ENCODE measurements at regions not wholly inside any gene's neighbourhood (a gene's known extent, or its start where the extent isn't known, plus 50 kb on each side); places are given as distances from the start of the nearest gene placed in this dataset.
"Not testable (repeated sequence)": the region's sequence is repeated elsewhere in the genome, so short reads cannot be mapped to it uniquely, and the experiment has no call there.

- H3K4me3 Mint-ChIP-seq (ENCODE audit: unreplicated experiment) = no peak overlapping the region
- Histone ChIP-seq H4K20me1 (ENCODE audit: insufficient read depth, low read length) (no peaks in the 10 kb centered on the region), H3K27me3 (ENCODE audit: insufficient read depth, low read length) (no peaks in the 10 kb centered on the region), H3K36me3 (ENCODE audit: insufficient read depth, low read length) (no peaks in the 10 kb centered on the region), H3K4me3 (ENCODE audit: insufficient read depth, low read depth, low read length) (no peak overlapping the region), H3K9me3 (ENCODE audit: insufficient read depth, low read depth, low read length) (no peaks in the 10 kb centered on the region), H2AFZ (ENCODE audit: low read depth, low read length) (no peak overlapping the region), H3K79me2 (ENCODE audit: insufficient read depth, low read length) (no peaks in the 10 kb centered on the region), H3K27ac (ENCODE audit: low read depth, low read length) (no peak overlapping the region), H3K9ac (ENCODE audit: low read length) (no peak overlapping the region), H3K4me1 (ENCODE audit: insufficient read depth, low read length) (no peaks in the 10 kb centered on the region), H3K4me2 (ENCODE audit: low read length) (no peak overlapping the region)
- TF ChIP-seq EZH2 (IDR thresholded peaks at IDR 0.05; ENCODE audit: insufficient read depth, low read length) (no peak), CTCF (IDR thresholded peaks at IDR 0.05; ENCODE audit: insufficient read depth, low read depth, low read length) (no peak)
- peaks cover 11% of the 10 kb centered on the region for H3K27me3 Mint-ChIP-seq (ENCODE audit: low read depth, unreplicated experiment)
- DNase-seq (ENCODE audit: low read depth) (no peak), FAIRE-seq (no peak)
- H3K36me3 Mint-ChIP-seq (ENCODE audit: low read depth, unreplicated experiment) = no peaks in the 10 kb centered on the region
- H3K27ac Mint-ChIP-seq (ENCODE audit: unreplicated experiment) = no peak overlapping the region
- H3K4me1 Mint-ChIP-seq (ENCODE audit: low read depth, unreplicated experiment) = no peaks in the 10 kb centered on the region
- peaks cover 2% of the 10 kb centered on the region for H3K9me3 Mint-ChIP-seq (ENCODE audit: unreplicated experiment)
Observed at GRCh38 chr16:88202207-88202745, 180.5 kb upstream of the ZNF469 start.

- not testable (repeated sequence) for H4K20me1 ChIP-seq (ENCODE audit: insufficient read depth, low read length); H3K9me3 Mint-ChIP-seq (ENCODE audit: unreplicated experiment); H3K4me2 ChIP-seq (ENCODE audit: low read length); DNase-seq (ENCODE audit: low read depth); H3K27me3 ChIP-seq (ENCODE audit: insufficient read depth, low read length); H3K36me3 ChIP-seq (ENCODE audit: insufficient read depth, low read length); H3K79me2 ChIP-seq (ENCODE audit: insufficient read depth, low read length); FAIRE-seq; H3K4me1 ChIP-seq (ENCODE audit: insufficient read depth, low read length); H3K36me3 Mint-ChIP-seq (ENCODE audit: low read depth, unreplicated experiment); H3K4me3 ChIP-seq (ENCODE audit: insufficient read depth, low read depth, low read length); H3K27ac ChIP-seq (ENCODE audit: low read depth, low read length); H2AFZ ChIP-seq (ENCODE audit: low read depth, low read length); H3K9ac ChIP-seq (ENCODE audit: low read length); H3K9me3 ChIP-seq (ENCODE audit: insufficient read depth, low read depth, low read length); H3K4me3 Mint-ChIP-seq (ENCODE audit: unreplicated experiment); H3K27ac Mint-ChIP-seq (ENCODE audit: unreplicated experiment); H3K4me1 Mint-ChIP-seq (ENCODE audit: low read depth, unreplicated experiment)
- H3K27me3 Mint-ChIP-seq (ENCODE audit: low read depth, unreplicated experiment) = peaks cover 13% of the 10 kb centered on the region
Observed at GRCh38 chr16:88202856-88203681, 179.7 kb upstream of the ZNF469 start.

GRCh38 chr16:88204131-88205110 is 178.3 kb upstream of the ZNF469 start:
- not testable (repeated sequence) for H3K79me2 ChIP-seq (ENCODE audit: insufficient read depth, low read length); H3K27me3 Mint-ChIP-seq (ENCODE audit: low read depth, unreplicated experiment); FAIRE-seq; H3K9me3 Mint-ChIP-seq (ENCODE audit: unreplicated experiment); H3K4me3 Mint-ChIP-seq (ENCODE audit: unreplicated experiment); H3K36me3 Mint-ChIP-seq (ENCODE audit: low read depth, unreplicated experiment); H3K4me1 ChIP-seq (ENCODE audit: insufficient read depth, low read length); H3K27ac Mint-ChIP-seq (ENCODE audit: unreplicated experiment); H3K4me1 Mint-ChIP-seq (ENCODE audit: low read depth, unreplicated experiment); H3K27ac ChIP-seq (ENCODE audit: low read depth, low read length); H3K4me3 ChIP-seq (ENCODE audit: insufficient read depth, low read depth, low read length); H3K36me3 ChIP-seq (ENCODE audit: insufficient read depth, low read length); DNase-seq (ENCODE audit: low read depth); H3K9ac ChIP-seq (ENCODE audit: low read length); H3K9me3 ChIP-seq (ENCODE audit: insufficient read depth, low read depth, low read length); H3K4me2 ChIP-seq (ENCODE audit: low read length); H2AFZ ChIP-seq (ENCODE audit: low read depth, low read length); H3K27me3 ChIP-seq (ENCODE audit: insufficient read depth, low read length); H4K20me1 ChIP-seq (ENCODE audit: insufficient read depth, low read length)

GRCh38 chr16:88205482-88205881 is 177.3 kb upstream of the ZNF469 start:
- not testable (repeated sequence) for H3K4me1 ChIP-seq (ENCODE audit: insufficient read depth, low read length); H3K27ac ChIP-seq (ENCODE audit: low read depth, low read length); H3K36me3 Mint-ChIP-seq (ENCODE audit: low read depth, unreplicated experiment); H3K27me3 Mint-ChIP-seq (ENCODE audit: low read depth, unreplicated experiment); H3K9me3 ChIP-seq (ENCODE audit: insufficient read depth, low read depth, low read length); FAIRE-seq; H3K27ac Mint-ChIP-seq (ENCODE audit: unreplicated experiment); DNase-seq (ENCODE audit: low read depth); H3K79me2 ChIP-seq (ENCODE audit: insufficient read depth, low read length); H3K27me3 ChIP-seq (ENCODE audit: insufficient read depth, low read length); H3K9ac ChIP-seq (ENCODE audit: low read length); H3K4me2 ChIP-seq (ENCODE audit: low read length); H2AFZ ChIP-seq (ENCODE audit: low read depth, low read length); H3K4me3 Mint-ChIP-seq (ENCODE audit: unreplicated experiment); H3K36me3 ChIP-seq (ENCODE audit: insufficient read depth, low read length); H4K20me1 ChIP-seq (ENCODE audit: insufficient read depth, low read length); H3K4me3 ChIP-seq (ENCODE audit: insufficient read depth, low read depth, low read length); H3K9me3 Mint-ChIP-seq (ENCODE audit: unreplicated experiment); H3K4me1 Mint-ChIP-seq (ENCODE audit: low read depth, unreplicated experiment)

DNA sequence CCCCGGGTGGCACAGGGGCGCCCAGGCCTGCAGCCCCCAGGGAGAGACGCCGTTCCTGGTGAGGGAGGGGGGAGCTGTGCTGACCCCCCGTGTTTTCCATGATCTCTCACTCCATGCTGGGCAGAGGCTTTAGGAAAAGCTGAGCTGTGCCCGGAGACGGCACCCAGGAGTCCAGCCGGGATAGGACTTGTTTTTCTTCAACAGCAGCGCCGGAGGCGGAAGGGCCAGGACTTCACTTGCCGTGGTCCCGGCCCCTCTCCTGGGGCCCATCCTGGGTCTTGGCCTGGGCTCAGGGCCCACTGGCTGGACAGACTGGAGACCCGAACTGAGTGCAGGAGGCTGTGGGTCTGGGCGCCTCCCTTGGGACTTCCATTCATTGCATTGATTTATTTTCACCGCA is 176.8 kb upstream of the ZNF469 start:
- H3K9me3 ChIP-seq (ENCODE audit: insufficient read depth, low read depth, low read length); H3K27me3 ChIP-seq (ENCODE audit: insufficient read depth, low read length); H3K4me3 ChIP-seq (ENCODE audit: insufficient read depth, low read depth, low read length); H3K9me3 Mint-ChIP-seq (ENCODE audit: unreplicated experiment); H3K36me3 ChIP-seq (ENCODE audit: insufficient read depth, low read length); H3K4me1 Mint-ChIP-seq (ENCODE audit: low read depth, unreplicated experiment); H3K9ac ChIP-seq (ENCODE audit: low read length); H3K27me3 Mint-ChIP-seq (ENCODE audit: low read depth, unreplicated experiment); H3K27ac Mint-ChIP-seq (ENCODE audit: unreplicated experiment); H4K20me1 ChIP-seq (ENCODE audit: insufficient read depth, low read length); H3K4me3 Mint-ChIP-seq (ENCODE audit: unreplicated experiment); H2AFZ ChIP-seq (ENCODE audit: low read depth, low read length); H3K4me1 ChIP-seq (ENCODE audit: insufficient read depth, low read length); H3K27ac ChIP-seq (ENCODE audit: low read depth, low read length); H3K36me3 Mint-ChIP-seq (ENCODE audit: low read depth, unreplicated experiment); H3K79me2 ChIP-seq (ENCODE audit: insufficient read depth, low read length); FAIRE-seq; H3K4me2 ChIP-seq (ENCODE audit: low read length); DNase-seq (ENCODE audit: low read depth): not testable (repeated sequence)
